GM12864 (cell line): ENCODE measurements at regions not wholly inside any gene's neighbourhood (a gene's known extent, or its start where the extent isn't known, plus 50 kb on each side); places are given as distances from the start of the nearest gene placed in this dataset.
"Not testable (repeated sequence)": the region's sequence is repeated elsewhere in the genome, so short reads cannot be mapped to it uniquely, and the experiment has no call there.

ENCODE experiments used
- DNase-seq: peaks from one replicate; pipeline ENCODE4 v3.0.0-alpha.2; 2011; ENCODE audit warnings: low read depth
- H3K4me3 ChIP-seq: 2 replicates; pipeline ENCODE4 v1.5.1; 2011; ENCODE audit warnings: mild to moderate bottlenecking, low read depth, low read length, control low read depth
- TF ChIP-seq, protein P1 (sequence below): IDR thresholded peaks from 2 replicates; pipeline ENCODE4 v1.5.1; 2011; ENCODE audit warnings: low read depth, mild to moderate bottlenecking, moderate library complexity, low read length, control low read depth, inconsistent platforms; ENCODE audit errors: missing control alignments

DNA sequence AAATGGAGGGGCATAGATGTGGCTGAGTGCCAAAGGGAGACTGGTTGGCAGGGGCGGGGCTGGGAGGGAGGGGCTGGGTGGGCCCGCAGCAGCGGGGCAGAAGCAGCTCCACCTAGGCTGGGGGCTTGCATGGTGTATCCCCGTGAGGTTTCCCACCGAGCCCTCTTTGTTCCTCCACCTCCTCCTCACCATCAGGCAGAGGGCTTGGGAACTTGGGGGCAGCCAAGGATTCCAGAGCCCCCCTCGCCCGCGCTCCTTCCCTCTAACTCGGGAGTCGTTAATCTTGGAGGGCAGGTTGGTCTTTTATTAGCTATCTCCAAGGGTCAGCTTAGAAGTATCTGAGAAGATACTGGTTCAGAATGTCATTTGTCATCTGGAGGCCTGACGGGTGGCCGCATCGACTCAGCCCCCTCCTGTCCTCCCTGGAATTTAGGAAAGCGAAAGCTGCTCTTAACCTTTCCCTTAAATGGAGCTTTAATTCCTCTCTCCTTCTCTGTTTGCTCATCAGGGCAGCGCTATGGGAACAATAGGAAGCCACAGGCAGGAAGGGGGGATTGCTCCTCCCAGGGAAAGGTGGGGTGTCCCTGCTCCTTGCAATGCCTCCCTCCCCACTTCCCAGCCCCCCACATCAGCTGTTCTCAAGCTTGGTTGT lies 274.3 kb upstream of the XYLT1 start:
- no peak for DNase-seq
- H3K4me3 ChIP-seq = no peak overlapping the region
- TF ChIP-seq, protein P1, sequence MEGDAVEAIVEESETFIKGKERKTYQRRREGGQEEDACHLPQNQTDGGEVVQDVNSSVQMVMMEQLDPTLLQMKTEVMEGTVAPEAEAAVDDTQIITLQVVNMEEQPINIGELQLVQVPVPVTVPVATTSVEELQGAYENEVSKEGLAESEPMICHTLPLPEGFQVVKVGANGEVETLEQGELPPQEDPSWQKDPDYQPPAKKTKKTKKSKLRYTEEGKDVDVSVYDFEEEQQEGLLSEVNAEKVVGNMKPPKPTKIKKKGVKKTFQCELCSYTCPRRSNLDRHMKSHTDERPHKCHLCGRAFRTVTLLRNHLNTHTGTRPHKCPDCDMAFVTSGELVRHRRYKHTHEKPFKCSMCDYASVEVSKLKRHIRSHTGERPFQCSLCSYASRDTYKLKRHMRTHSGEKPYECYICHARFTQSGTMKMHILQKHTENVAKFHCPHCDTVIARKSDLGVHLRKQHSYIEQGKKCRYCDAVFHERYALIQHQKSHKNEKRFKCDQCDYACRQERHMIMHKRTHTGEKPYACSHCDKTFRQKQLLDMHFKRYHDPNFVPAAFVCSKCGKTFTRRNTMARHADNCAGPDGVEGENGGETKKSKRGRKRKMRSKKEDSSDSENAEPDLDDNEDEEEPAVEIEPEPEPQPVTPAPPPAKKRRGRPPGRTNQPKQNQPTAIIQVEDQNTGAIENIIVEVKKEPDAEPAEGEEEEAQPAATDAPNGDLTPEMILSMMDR = no peak

DNA sequence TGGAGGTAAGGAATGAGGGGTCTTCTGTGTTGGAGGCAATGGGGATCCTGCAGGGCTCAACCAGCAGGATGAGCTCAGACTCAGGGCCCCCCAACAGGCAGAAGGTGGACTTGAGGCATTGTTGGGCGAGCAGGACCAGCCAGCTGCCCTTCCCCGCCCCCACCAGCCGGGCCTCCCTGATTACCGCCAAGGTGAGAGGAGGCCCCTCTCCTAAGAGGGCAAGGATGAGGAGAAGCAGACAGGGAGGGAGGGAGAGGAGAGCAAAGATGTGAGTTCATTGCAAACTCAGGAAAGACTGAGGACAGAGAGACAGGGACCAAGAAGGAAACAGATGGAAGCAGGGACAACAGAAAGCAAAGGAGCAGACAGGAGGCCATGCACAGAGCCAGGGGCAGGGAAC lies 272.8 kb upstream of the XYLT1 start:
- DNase-seq = no peak
- TF ChIP-seq, protein P1 = no peak
- H3K4me3 ChIP-seq = no peak overlapping the region

DNA sequence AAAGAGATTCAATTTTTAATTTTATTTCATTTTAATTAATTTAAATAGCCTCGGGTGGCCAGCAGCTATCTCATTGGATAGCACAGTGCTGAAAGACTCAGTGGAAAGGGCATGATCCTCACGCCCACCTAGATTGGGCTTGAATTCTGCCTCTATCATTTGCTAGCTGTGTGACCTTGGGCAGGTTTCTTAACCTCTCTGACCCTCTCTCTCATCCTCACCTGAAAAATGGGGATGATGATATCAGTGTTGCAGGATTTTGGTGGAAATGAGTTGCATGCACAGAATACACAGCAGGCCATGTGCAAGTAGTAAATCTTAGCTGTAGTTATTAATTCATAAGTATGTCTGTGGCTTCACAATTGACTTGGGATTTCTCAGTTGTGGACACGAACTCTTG lies 272.4 kb upstream of the XYLT1 start:
- no peak overlapping the region for H3K4me3 ChIP-seq
- TF ChIP-seq, protein P1 = no peak
- DNase-seq = no peak

DNA sequence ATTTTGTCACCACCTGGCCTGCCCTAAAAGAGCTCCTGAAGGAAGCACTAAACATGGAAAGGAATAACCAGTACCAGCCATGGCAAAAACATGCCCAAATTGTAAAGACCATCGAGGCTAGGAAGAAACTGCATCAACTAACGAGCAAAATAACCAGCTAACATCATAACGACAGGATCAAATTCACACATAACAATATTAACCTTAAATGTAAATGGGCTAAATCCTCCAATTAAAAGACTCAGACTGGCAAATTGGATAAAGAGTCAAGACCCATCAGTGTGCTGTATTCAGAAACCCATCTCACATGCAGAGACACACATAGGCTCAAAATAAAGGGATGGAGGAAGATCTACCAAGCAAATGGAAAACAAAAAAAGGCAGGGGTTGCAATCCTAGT lies 264.3 kb upstream of the XYLT1 start:
- H3K4me3 ChIP-seq, DNase-seq: not testable (repeated sequence)

DNA sequence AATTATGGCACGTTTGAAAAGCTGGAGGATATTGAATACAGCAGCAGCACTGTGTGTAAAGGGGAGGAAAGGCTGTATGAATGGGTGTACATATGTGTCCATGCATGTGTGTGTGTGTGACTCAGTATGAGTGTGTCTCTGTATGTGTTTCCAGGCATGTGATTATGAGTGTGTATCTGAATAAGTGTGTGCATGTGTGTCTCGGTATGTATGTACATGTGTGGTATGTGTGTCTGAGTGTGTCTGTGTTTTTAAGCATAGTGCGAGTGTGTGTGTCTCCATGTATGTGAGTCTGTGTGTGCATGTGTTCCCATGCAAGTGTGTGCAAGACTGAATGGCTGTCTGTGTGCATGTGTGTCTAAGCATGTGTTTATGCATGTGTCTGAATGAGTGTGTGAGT lies 259.1 kb upstream of the XYLT1 start:
- TF ChIP-seq, protein P1 = no peak
- no peak for DNase-seq
- H3K4me3 ChIP-seq = no peak overlapping the region

DNA sequence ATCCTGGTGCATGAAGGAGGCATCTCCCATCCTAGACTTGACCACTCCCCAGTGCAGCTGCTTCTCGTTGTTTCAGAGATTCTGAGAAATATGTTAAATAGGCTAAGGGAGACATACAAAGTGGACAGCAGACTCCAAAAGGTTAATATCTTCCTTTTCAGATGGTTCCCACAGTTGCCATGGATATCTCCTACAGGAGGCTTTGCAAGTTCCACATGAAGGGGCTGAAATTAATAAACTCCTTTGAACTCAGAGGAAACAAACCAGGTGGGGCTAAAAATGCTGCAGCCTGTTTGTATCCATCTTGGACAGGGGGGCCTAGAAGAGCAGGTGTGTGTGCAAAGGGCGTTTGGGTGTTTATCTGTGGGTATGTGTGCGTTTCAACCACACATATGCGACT lies 257.4 kb upstream of the XYLT1 start:
- TF ChIP-seq, protein P1 = no peak
- DNase-seq = no peak
- no peak overlapping the region for H3K4me3 ChIP-seq

DNA sequence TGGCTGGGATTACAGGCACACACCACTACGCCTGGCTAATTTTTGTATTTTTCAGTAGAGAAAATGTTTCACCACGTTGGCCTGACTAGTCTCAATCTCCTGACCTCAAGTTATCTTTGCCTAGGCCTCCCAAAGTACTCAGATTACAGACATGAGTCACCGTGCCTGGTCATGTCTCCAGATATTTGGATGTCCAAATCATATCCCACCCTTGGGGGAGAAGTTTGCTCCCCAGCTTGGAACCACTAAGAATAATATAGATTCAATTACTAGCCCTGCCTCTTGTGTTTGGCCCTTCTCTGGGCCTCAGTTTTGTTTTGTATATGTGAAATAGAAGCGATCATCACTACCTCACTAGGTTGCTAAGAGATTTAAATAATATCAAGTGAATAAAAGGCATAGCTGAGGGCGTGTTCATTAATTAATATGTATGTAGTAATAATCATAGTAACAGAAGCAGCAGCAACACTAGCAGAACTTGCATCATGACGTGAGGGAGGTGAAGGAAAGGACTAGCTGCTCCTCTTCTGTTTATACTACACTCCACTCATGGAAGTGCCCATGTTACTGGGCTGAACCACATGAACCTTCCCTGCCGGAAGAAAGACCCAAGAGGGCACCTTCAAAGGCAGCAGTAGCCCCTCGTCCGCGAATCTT lies 253.6 kb upstream of the XYLT1 start:
- DNase-seq = no peak
- TF ChIP-seq, protein P1 = no peak
- no peak overlapping the region for H3K4me3 ChIP-seq
